Mesendoderm (in vitro differentiated cells): ENCODE measurements at regions not wholly inside any gene's neighbourhood (a gene's known extent, or its start where the extent isn't known, plus 50 kb on each side); places are given as distances from the start of the nearest gene placed in this dataset.

Source experiments
- DNase-seq: peaks from one replicate; pipeline ENCODE4 v3.0.0; 2013
- H2AK5ac ChIP-seq: 2 replicates; pipeline ENCODE4 v1.6.1; 2013; ENCODE audit warnings: low read length, inconsistent platforms
- H2BK120ac ChIP-seq: 2 replicates; pipeline ENCODE4 v1.6.1; 2013; ENCODE audit warnings: low read depth, mild to moderate bottlenecking, low read length, moderate library complexity, mixed read lengths
- H2BK15ac ChIP-seq: replicated peaks from 2 replicates; pipeline ENCODE4 v1.6.1; 2013; ENCODE audit warnings: low read depth, mild to moderate bottlenecking, moderate library complexity
- H2BK5ac ChIP-seq: 2 replicates; pipeline ENCODE4 v1.6.1; 2013; ENCODE audit warnings: low read length, inconsistent platforms
- H3K18ac ChIP-seq: 2 replicates; pipeline ENCODE4 v1.6.1; 2013; ENCODE audit warnings: mild to moderate bottlenecking, low read length, mixed read lengths
- H3K23ac ChIP-seq: one replicate; pipeline ENCODE4 v1.6.1; 2013; ENCODE audit warnings: low read length
- H3K27ac ChIP-seq: 2 replicates; pipeline ENCODE4 v1.5.1; 2013; ENCODE audit warnings: low read depth, mild to moderate bottlenecking, inconsistent platforms, low read length, moderate library complexity
- H3K27me3 ChIP-seq: 2 replicates; pipeline ENCODE4 v1.6.1; 2013; ENCODE audit warnings: low read length, control low read depth, mild to moderate bottlenecking, inconsistent platforms; ENCODE audit not compliant: insufficient read depth, poor library complexity
- H3K36me3 ChIP-seq: 2 replicates; pipeline ENCODE4 v1.6.1; 2013; ENCODE audit warnings: low read length, inconsistent platforms; ENCODE audit not compliant: control insufficient read depth, insufficient read depth
- H3K4ac ChIP-seq: one replicate; pipeline ENCODE4 v1.6.1; 2013; ENCODE audit warnings: low read depth, mild to moderate bottlenecking, low read length, moderate library complexity
- H3K4me1 ChIP-seq: 2 replicates; pipeline ENCODE4 v1.6.1; 2013; ENCODE audit warnings: low read depth, low read length, inconsistent platforms; ENCODE audit not compliant: control insufficient read depth
- H3K4me2 ChIP-seq: 2 replicates; pipeline ENCODE4 v1.6.1; 2013; ENCODE audit warnings: low read length
- H3K4me3 ChIP-seq: 2 replicates; pipeline ENCODE4 v1.5.1; 2013; ENCODE audit warnings: mild to moderate bottlenecking, low read length
- H3K56ac ChIP-seq: one replicate; pipeline ENCODE4 v1.6.1; 2013; ENCODE audit warnings: low read length
- H3K79me1 ChIP-seq: 2 replicates; pipeline ENCODE4 v1.6.1; 2013; ENCODE audit warnings: low read length, inconsistent platforms
- H3K79me2 ChIP-seq: 2 replicates; pipeline ENCODE4 v1.6.1; 2013; ENCODE audit warnings: mild to moderate bottlenecking, low read length; ENCODE audit not compliant: control insufficient read depth, insufficient read depth
- H3K9ac ChIP-seq: 2 replicates; pipeline ENCODE4 v1.6.1; 2013; ENCODE audit warnings: low read length, inconsistent platforms
- H4K5ac ChIP-seq: one replicate; pipeline ENCODE4 v1.6.1; 2013; ENCODE audit warnings: low read length
- H4K8ac ChIP-seq: one replicate; pipeline ENCODE4 v1.6.1; 2013; ENCODE audit warnings: low read depth, mild to moderate bottlenecking, control low read depth, low read length, moderate library complexity
- WGBS: extraction: QIAGEN DNeasy Blood & Tissue Kit; methylation state at CpG from one replicate; pipeline ENCODE4 v1.1.7; 2013; ENCODE audit warnings: low lambda C conversion rate, missing lambda C conversion rate; ENCODE audit not compliant: insufficient coverage; ENCODE audit errors: extremely low coverage; 5-methylcytosine and 5-hydroxymethylcytosine counted together

GRCh38 chr4:111499706-111500105, 645.5 kb upstream of the FAM241A start:
- WGBS, result no CpG with 5 or more reads among the region's 1 CpG
- Histone ChIP-seq H3K4me2 (no peak overlapping the region), H3K4me3 (no peak overlapping the region), H3K56ac (no peak overlapping the region), H3K79me2 (no peaks in the 10 kb centered on the region), H3K23ac (no peak overlapping the region), H3K18ac (no peak overlapping the region), H4K5ac (no peak overlapping the region), H2AK5ac (no peak overlapping the region), H2BK120ac (no peak overlapping the region), H4K8ac (no peak overlapping the region), H3K27me3 (no peaks in the 10 kb centered on the region), H3K36me3 (no peaks in the 10 kb centered on the region), H2BK15ac (no peak overlapping the region), H3K9ac (no peak overlapping the region), H2BK5ac (no peak overlapping the region), H3K79me1 (no peaks in the 10 kb centered on the region), H3K27ac (no peak overlapping the region), H3K4me1 (no peaks in the 10 kb centered on the region), H3K4ac (no peak overlapping the region)
- DNase-seq, result no peak

- Histone ChIP-seq H3K18ac (no peak overlapping the region), H3K4me3 (no peak overlapping the region), H2BK120ac (no peak overlapping the region), H2AK5ac (no peak overlapping the region), H4K5ac (no peak overlapping the region), H3K27me3 (no peaks in the 10 kb centered on the region), H3K56ac (no peak overlapping the region), H3K79me2 (no peaks in the 10 kb centered on the region), H3K4me2 (no peak overlapping the region), H2BK5ac (no peak overlapping the region), H3K27ac (no peak overlapping the region), H3K9ac (no peak overlapping the region), H3K23ac (no peak overlapping the region), H2BK15ac (no peak overlapping the region), H3K4ac (no peak overlapping the region), H3K79me1 (no peaks in the 10 kb centered on the region), H3K4me1 (no peaks in the 10 kb centered on the region), H3K36me3 (no peaks in the 10 kb centered on the region), H4K8ac (no peak overlapping the region)
- whole genome bisulfite sequencing, result no CpG with 5 or more reads among the region's 3 CpGs
- DNase-seq, result no peak
Measured at GRCh38 chr4:111500858-111501257, 644.4 kb upstream of the FAM241A start.

GRCh38 chr4:111501946-111502345, 643.3 kb upstream of the FAM241A start:
- no peaks in the 10 kb centered on the region for H3K79me1 ChIP-seq
- H3K9ac ChIP-seq, result no peak overlapping the region
- H3K27me3 ChIP-seq, result no peaks in the 10 kb centered on the region
- H3K4me2 ChIP-seq, result no peak overlapping the region
- H2AK5ac ChIP-seq, result no peak overlapping the region
- no peak overlapping the region for H4K5ac ChIP-seq
- no CpG with 5 or more reads among the region's 2 CpGs for WGBS
- H3K27ac ChIP-seq, result no peak overlapping the region
- no peak overlapping the region for H3K23ac ChIP-seq
- no peak overlapping the region for H2BK15ac ChIP-seq
- no peak overlapping the region for H4K8ac ChIP-seq
- no peak overlapping the region for H3K4ac ChIP-seq
- H3K4me3 ChIP-seq, result no peak overlapping the region
- no peak overlapping the region for H2BK5ac ChIP-seq
- DNase-seq, result no peak
- H3K79me2 ChIP-seq, result no peaks in the 10 kb centered on the region
- no peaks in the 10 kb centered on the region for H3K36me3 ChIP-seq
- no peaks in the 10 kb centered on the region for H3K4me1 ChIP-seq
- no peak overlapping the region for H3K56ac ChIP-seq
- H2BK120ac ChIP-seq, result no peak overlapping the region
- H3K18ac ChIP-seq, result no peak overlapping the region

GRCh38 chr4:111502626-111503025, 642.6 kb upstream of the FAM241A start:
- no peak overlapping the region for H4K5ac ChIP-seq
- no peak for DNase-seq
- WGBS, result no CpG with 5 or more reads among the region's 2 CpGs

GRCh38 chr4:111506706-111507105, 638.5 kb upstream of the FAM241A start:
- no peaks in the 10 kb centered on the region for H3K27me3 ChIP-seq
- WGBS, result no CpG with 5 or more reads among the region's 2 CpGs
- no peak overlapping the region for H3K4ac ChIP-seq
- no peaks in the 10 kb centered on the region for H3K79me2 ChIP-seq
- H3K27ac ChIP-seq, result no peak overlapping the region
- H3K23ac ChIP-seq, result no peak overlapping the region
- H2BK5ac ChIP-seq, result no peak overlapping the region
- no peak overlapping the region for H2AK5ac ChIP-seq
- DNase-seq, result no peak
- no peaks in the 10 kb centered on the region for H3K36me3 ChIP-seq
- no peak overlapping the region for H3K9ac ChIP-seq
- no peak overlapping the region for H3K18ac ChIP-seq
- no peak overlapping the region for H2BK120ac ChIP-seq
- no peak overlapping the region for H3K56ac ChIP-seq
- H3K79me1 ChIP-seq, result no peaks in the 10 kb centered on the region
- H3K4me2 ChIP-seq, result no peak overlapping the region
- no peak overlapping the region for H3K4me3 ChIP-seq
- no peak overlapping the region for H2BK15ac ChIP-seq
- H4K8ac ChIP-seq, result no peak overlapping the region
- H4K5ac ChIP-seq, result no peak overlapping the region
- no peaks in the 10 kb centered on the region for H3K4me1 ChIP-seq

More at GRCh38 chr4:111502626-111503025, 642.6 kb upstream of the FAM241A start:
- no peak overlapping the region for H3K4ac ChIP-seq
- H3K79me1 ChIP-seq, result no peaks in the 10 kb centered on the region
- no peak overlapping the region for H2AK5ac ChIP-seq
- no peaks in the 10 kb centered on the region for H3K36me3 ChIP-seq
- no peaks in the 10 kb centered on the region for H3K79me2 ChIP-seq
- no peak overlapping the region for H3K9ac ChIP-seq
- H3K4me2 ChIP-seq, result no peak overlapping the region
- H3K4me3 ChIP-seq, result no peak overlapping the region
- H2BK15ac ChIP-seq, result no peak overlapping the region
- no peak overlapping the region for H4K8ac ChIP-seq
- H3K56ac ChIP-seq, result no peak overlapping the region
- H3K27ac ChIP-seq, result no peak overlapping the region
- H3K27me3 ChIP-seq, result no peaks in the 10 kb centered on the region
- H3K23ac ChIP-seq, result no peak overlapping the region
- no peaks in the 10 kb centered on the region for H3K4me1 ChIP-seq
- no peak overlapping the region for H2BK5ac ChIP-seq
- no peak overlapping the region for H2BK120ac ChIP-seq
- no peak overlapping the region for H3K18ac ChIP-seq

GRCh38 chr4:111510535-111510934, 634.7 kb upstream of the FAM241A start:
- no peaks in the 10 kb centered on the region for H3K79me1 ChIP-seq

More at GRCh38 chr4:111510535-111510934, 634.7 kb upstream of the FAM241A start:
- Histone ChIP-seq H3K27ac (no peak overlapping the region), H3K4ac (no peak overlapping the region), H3K18ac (no peak overlapping the region), H3K4me1 (no peaks in the 10 kb centered on the region), H3K4me3 (no peak overlapping the region), H3K4me2 (no peak overlapping the region), H3K23ac (no peak overlapping the region), H2BK5ac (no peak overlapping the region), H3K36me3 (no peaks in the 10 kb centered on the region), H2AK5ac (no peak overlapping the region), H2BK15ac (no peak overlapping the region), H4K8ac (no peak overlapping the region), H3K27me3 (no peaks in the 10 kb centered on the region), H3K79me2 (no peaks in the 10 kb centered on the region), H4K5ac (no peak overlapping the region), H3K56ac (no peak overlapping the region), H2BK120ac (no peak overlapping the region), H3K9ac (no peak overlapping the region)
- no peak for DNase-seq
